Fibroblast of villous mesenchyme (primary cell): ENCODE measurements at regions not wholly inside any gene's neighbourhood (a gene's known extent, or its start where the extent isn't known, plus 50 kb on each side); places are given as distances from the start of the nearest gene placed in this dataset.
"Not testable (repeated sequence)": the region's sequence is repeated elsewhere in the genome, so short reads cannot be mapped to it uniquely, and the experiment has no call there.

Experiments
- DNase-seq: peaks from one replicate; pipeline ENCODE4 v3.0.0-alpha.2; 2010; ENCODE audit warnings: low read depth
- H3K4me3 ChIP-seq: 2 replicates; pipeline ENCODE4 v1.5.1; 2011; ENCODE audit warnings: low read depth, mild to moderate bottlenecking, low read length
- CTCF ChIP-seq: IDR thresholded peaks from 2 replicates; pipeline ENCODE4 v1.5.1; 2012; ENCODE audit warnings: low read depth, mild to moderate bottlenecking, low read length; ENCODE audit not compliant: insufficient read depth

- H3K4me3 ChIP-seq: no peak overlapping the region
- TF ChIP-seq CTCF: no peak
- DNase-seq: no peak
Observed at GRCh38 chr11:80719292-80719646, 1278.4 kb upstream of the TENM4 start.

- no peak for DNase-seq
- no peak overlapping the region for H3K4me3 ChIP-seq
- no peak for TF ChIP-seq CTCF
Observed at GRCh38 chr11:80718611-80719291, 1277.9 kb upstream of the TENM4 start.

GRCh38 chr11:80702264-80702663, 1261.4 kb upstream of the TENM4 start:
- H3K4me3 ChIP-seq: no peak overlapping the region
- no peak for TF ChIP-seq CTCF
- DNase-seq: peak; percentile 4

- no peak overlapping the region for H3K4me3 ChIP-seq
- TF ChIP-seq CTCF: no peak
- DNase-seq: peak; percentile 4
Observed at GRCh38 chr11:80700386-80700785, 1259.6 kb upstream of the TENM4 start.

GRCh38 chr11:80699406-80700177, 1258.8 kb upstream of the TENM4 start:
- H3K4me3 ChIP-seq: not testable (repeated sequence)
- peak; percentile 4 for DNase-seq

- TF ChIP-seq CTCF: no peak
Observed at GRCh38 chr11:80698637-80699036, 1257.8 kb upstream of the TENM4 start.

GRCh38 chr11:80694385-80694784, 1253.6 kb upstream of the TENM4 start:
- DNase-seq: no peak
- no peak overlapping the region for H3K4me3 ChIP-seq
- no peak for TF ChIP-seq CTCF

More at GRCh38 chr11:80698637-80699036, 1257.8 kb upstream of the TENM4 start:
- DNase-seq: no peak
- no peak overlapping the region for H3K4me3 ChIP-seq
